PC-3 (cell line): ENCODE measurements at regions not wholly inside any gene's neighbourhood (a gene's known extent, or its start where the extent isn't known, plus 50 kb on each side); places are given as distances from the start of the nearest gene placed in this dataset.

ENCODE experiments used
- ATAC-seq: fragments of 200-7000 bp; cut with Tn5 transposase; 2 replicates; pipeline ENCODE4 v1.9.1; 2020; ENCODE audit warnings: mild to moderate bottlenecking, moderate library complexity
- BruUV-seq: library from RNA; stranded (reverse); fragments of 400-500 nt; replicated peaks from 2 replicates; lab custom pipeline; 2021; lab: Mats Ljungman, UMichigan
- CTCF ChIA-PET: fragments of 300-600 bp; sonication (Branson Sonifier 250); formaldehyde crosslinking; loops from one replicate; lab custom pipeline; 2022; ENCODE audit warnings: antibody characterized with exemption; lab: Charles Lee
- POLR2A ChIA-PET: fragments of 300-600 bp; sonication (Branson Sonifier 250); formaldehyde crosslinking; loops from one replicate; lab custom pipeline; 2022; ENCODE audit warnings: antibody characterized with exemption; ENCODE audit not compliant: unreplicated experiment; lab: Charles Lee
- DNase-seq: peaks from one replicate; pipeline ENCODE4 v3.0.0-alpha.2; 2015
- H2AFZ ChIP-seq: fragments of 300-600 bp; sonication (generic); 2 replicates; pipeline ENCODE4 v1.6.0; 2016; ENCODE audit warnings: antibody characterized with exemption, low read length
- H3F3A ChIP-seq: fragments of 300-600 bp; sonication (generic); one replicate; pipeline ENCODE4 v1.6.0; 2017; ENCODE audit warnings: antibody characterized with exemption, low read length, control low read depth, mild to moderate bottlenecking; ENCODE audit not compliant: unreplicated experiment
- H3K27ac ChIP-seq: fragments of 300-600 bp; sonication (generic); 2 replicates; pipeline ENCODE4 v1.5.1; 2016; ENCODE audit warnings: mild to moderate bottlenecking, low read length
- H3K27me3 ChIP-seq: fragments of 300-600 bp; sonication (generic); 2 replicates; pipeline ENCODE4 v1.6.1; 2016; ENCODE audit warnings: low read length, mixed read lengths
- H3K36me3 ChIP-seq: fragments of 300-600 bp; sonication (generic); 2 replicates; pipeline ENCODE4 v1.6.1; 2016; ENCODE audit warnings: low read depth, mixed run types, low read length, mixed read lengths
- H3K4me1 ChIP-seq: fragments of 300-600 bp; sonication (generic); 2 replicates; pipeline ENCODE4 v1.5.1; 2016; ENCODE audit warnings: low read length; ENCODE audit not compliant: insufficient read depth
- H3K4me2 ChIP-seq: fragments of 300-600 bp; sonication (generic); 2 replicates; pipeline ENCODE4 v1.6.0; 2016; ENCODE audit warnings: low read length
- H3K4me3 ChIP-seq: fragments of 300-600 bp; sonication (generic); 2 replicates; pipeline ENCODE4 v1.5.1; 2016; ENCODE audit warnings: mild to moderate bottlenecking, low read length, mixed read lengths
- H3K79me2 ChIP-seq: fragments of 300-600 bp; sonication (generic); 2 replicates; pipeline ENCODE4 v1.6.1; 2017; ENCODE audit warnings: low read length, mixed read lengths
- H3K9ac ChIP-seq: fragments of 300-600 bp; sonication (generic); 2 replicates; pipeline ENCODE4 v1.6.0; 2016; ENCODE audit warnings: mild to moderate bottlenecking, low read length
- H3K9me2 ChIP-seq: fragments of 300-600 bp; sonication (generic); replicated peaks from 2 replicates; pipeline ENCODE4 v1.6.1; 2016; ENCODE audit warnings: mixed run types, low read length, mixed read lengths
- H3K9me3 ChIP-seq: fragments of 300-600 bp; sonication (generic); 2 replicates; pipeline ENCODE4 v1.6.1; 2016; ENCODE audit warnings: low read length, mixed read lengths
- H4K20me1 ChIP-seq: fragments of 300-600 bp; sonication (generic); 2 replicates; pipeline ENCODE4 v1.6.1; 2016; ENCODE audit warnings: low read length, mixed read lengths
- EZH2 ChIP-seq: fragments of 300-600 bp; sonication (generic); IDR thresholded peaks from one replicate; pipeline ENCODE4 v1.6.1; 2017; ENCODE audit warnings: antibody characterized with exemption, mild to moderate bottlenecking, low read length; ENCODE audit not compliant: unreplicated experiment
- EZH2phosphoT487 ChIP-seq: fragments of 300-600 bp; sonication (generic); IDR thresholded peaks from 2 replicates; pipeline ENCODE4 v1.6.1; 2018; ENCODE audit warnings: mild to moderate bottlenecking, antibody characterized with exemption, low read length, borderline replicate concordance
- intact Hi-C: fragments of 100-400 bp; cut with micrococcal nuclease; formaldehyde crosslinking; loops from 2 replicates; pipeline ENCODE4 v1.9.0; 2023
- TF ChIP-seq, protein P1 (sequence below): fragments of 300-600 bp; sonication (generic); conservative IDR thresholded peaks from 2 replicates; pipeline ENCODE4 v1.5.1; 2017; ENCODE audit warnings: antibody characterized with exemption, low read depth, mild to moderate bottlenecking, low read length

DNA sequence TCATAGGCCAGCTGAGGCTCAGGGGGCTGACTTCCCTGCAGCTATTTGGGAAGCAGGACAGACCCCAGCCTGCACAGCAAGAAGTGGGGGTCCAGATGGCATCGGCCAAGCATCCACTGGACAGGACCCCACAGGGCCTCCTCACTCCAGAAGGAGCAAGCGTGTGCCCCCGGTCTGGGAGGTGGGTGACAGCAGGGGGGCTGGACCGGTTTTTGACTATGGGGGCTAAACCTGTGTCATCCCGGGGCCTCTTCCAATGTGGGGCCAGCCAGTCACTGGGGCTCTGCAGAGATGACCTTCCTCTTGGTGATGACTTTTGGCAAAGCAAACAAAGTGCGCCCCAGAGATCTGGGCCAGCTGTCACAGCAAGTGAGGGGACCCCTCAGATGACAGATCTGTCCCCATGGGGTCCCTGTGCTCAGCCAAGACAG, 163.9 kb downstream of the OLFM1 start:
- Histone ChIP-seq H3K27me3 (peaks cover 4% of the 10 kb centered on the region; the same call in 1 of the 2 replicates), H3K36me3 (no peaks in the 10 kb centered on the region), H3K27ac (no peak overlapping the region), H2AFZ (no peak overlapping the region), H3K4me3 (no peak overlapping the region), H4K20me1 (no peaks in the 10 kb centered on the region), H3F3A (no peaks in the 10 kb centered on the region), H3K9me2 (no peaks in the 10 kb centered on the region), H3K9me3 (no peaks in the 10 kb centered on the region), H3K9ac (no peak overlapping the region), H3K79me2 (no peaks in the 10 kb centered on the region), H3K4me2 (no peak overlapping the region), H3K4me1 (no peaks in the 10 kb centered on the region)
- no peak for DNase-seq
- ChIA-PET POLR2A (no interaction called here), CTCF (no interaction called here)
- intact Hi-C loops: no loop called here
- BruUV-seq: no TSS peak
- no peak for TF ChIP-seq EZH2phosphoT487
- no peak for ATAC-seq

DNA sequence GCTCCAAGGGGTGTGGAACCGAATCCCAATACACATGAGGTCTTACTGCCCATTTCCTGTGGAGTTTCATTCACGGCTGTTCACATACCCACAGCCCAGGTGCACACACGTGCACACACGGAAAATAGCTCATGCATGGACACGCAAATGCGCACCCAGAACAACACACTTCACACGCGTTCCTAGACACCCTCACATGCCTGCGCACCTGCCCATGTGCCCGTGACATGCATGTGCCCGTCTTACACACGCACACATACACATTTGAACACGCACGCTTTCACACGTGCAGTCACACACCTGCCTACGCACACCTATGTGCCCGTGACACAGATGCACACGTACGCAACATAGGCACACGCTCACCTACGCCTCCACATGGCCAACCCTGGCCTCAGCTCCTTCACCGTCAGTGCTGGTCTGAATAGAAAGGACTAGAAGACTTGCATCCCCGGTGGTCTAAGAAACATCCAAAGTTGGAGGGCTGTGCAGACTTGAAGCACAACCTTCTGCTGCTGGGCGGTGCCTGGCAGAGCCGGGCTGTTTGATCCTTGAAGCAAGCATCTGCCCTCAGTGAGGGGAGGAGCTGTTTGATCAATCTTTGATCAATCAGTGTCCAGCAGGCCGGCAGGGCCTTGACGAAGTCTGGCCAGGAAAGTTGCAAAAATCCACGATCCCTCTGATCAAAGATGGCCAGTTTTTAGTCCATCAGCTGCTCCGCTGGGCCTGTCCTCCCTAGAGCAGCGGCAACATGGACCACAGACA, 164.7 kb downstream of the OLFM1 start:
- no peak overlapping the region for H3K4me3 ChIP-seq
- H3K36me3 ChIP-seq: no peaks in the 10 kb centered on the region
- intact Hi-C loops: no loop called here
- no peaks in the 10 kb centered on the region for H3K9me3 ChIP-seq
- no peak overlapping the region for H3K4me2 ChIP-seq
- no peaks in the 10 kb centered on the region for H3K4me1 ChIP-seq
- no peak overlapping the region for H2AFZ ChIP-seq
- CTCF ChIA-PET: no interaction called here
- no peak overlapping the region for H3K9ac ChIP-seq
- H3F3A ChIP-seq: no peaks in the 10 kb centered on the region
- no TSS peak for BruUV-seq
- H3K9me2 ChIP-seq: no peaks in the 10 kb centered on the region
- no peaks in the 10 kb centered on the region for H3K79me2 ChIP-seq
- ATAC-seq: no peak
- H3K27ac ChIP-seq: no peak overlapping the region
- no peaks in the 10 kb centered on the region for H4K20me1 ChIP-seq
- POLR2A ChIA-PET: no interaction called here
- no peak for DNase-seq
- H3K27me3 ChIP-seq: no peaks in the 10 kb centered on the region
- TF ChIP-seq, protein P1, sequence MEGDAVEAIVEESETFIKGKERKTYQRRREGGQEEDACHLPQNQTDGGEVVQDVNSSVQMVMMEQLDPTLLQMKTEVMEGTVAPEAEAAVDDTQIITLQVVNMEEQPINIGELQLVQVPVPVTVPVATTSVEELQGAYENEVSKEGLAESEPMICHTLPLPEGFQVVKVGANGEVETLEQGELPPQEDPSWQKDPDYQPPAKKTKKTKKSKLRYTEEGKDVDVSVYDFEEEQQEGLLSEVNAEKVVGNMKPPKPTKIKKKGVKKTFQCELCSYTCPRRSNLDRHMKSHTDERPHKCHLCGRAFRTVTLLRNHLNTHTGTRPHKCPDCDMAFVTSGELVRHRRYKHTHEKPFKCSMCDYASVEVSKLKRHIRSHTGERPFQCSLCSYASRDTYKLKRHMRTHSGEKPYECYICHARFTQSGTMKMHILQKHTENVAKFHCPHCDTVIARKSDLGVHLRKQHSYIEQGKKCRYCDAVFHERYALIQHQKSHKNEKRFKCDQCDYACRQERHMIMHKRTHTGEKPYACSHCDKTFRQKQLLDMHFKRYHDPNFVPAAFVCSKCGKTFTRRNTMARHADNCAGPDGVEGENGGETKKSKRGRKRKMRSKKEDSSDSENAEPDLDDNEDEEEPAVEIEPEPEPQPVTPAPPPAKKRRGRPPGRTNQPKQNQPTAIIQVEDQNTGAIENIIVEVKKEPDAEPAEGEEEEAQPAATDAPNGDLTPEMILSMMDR: no peak
- no peak for TF ChIP-seq EZH2

- intact Hi-C loops: no loop called here
- no peak overlapping the region for H3K4me3 ChIP-seq
- no peak for DNase-seq
- H2AFZ ChIP-seq: no peak overlapping the region
- CTCF ChIA-PET: no interaction called here
- no peaks in the 10 kb centered on the region for H3F3A ChIP-seq
- POLR2A ChIA-PET: no interaction called here
- H3K9ac ChIP-seq: no peak overlapping the region
- no peaks in the 10 kb centered on the region for H3K4me1 ChIP-seq
- no peak for ATAC-seq
- no TSS peak for BruUV-seq
- no peaks in the 10 kb centered on the region for H3K9me2 ChIP-seq
- H3K79me2 ChIP-seq: no peaks in the 10 kb centered on the region
- TF ChIP-seq EZH2 (no peak), EZH2phosphoT487 (no peak)
- TF ChIP-seq, protein P1: no peak
- H3K4me2 ChIP-seq: no peak overlapping the region
- no peak overlapping the region for H3K27ac ChIP-seq
- H3K27me3 ChIP-seq: no peaks in the 10 kb centered on the region
- H3K36me3 ChIP-seq: no peaks in the 10 kb centered on the region
- no peaks in the 10 kb centered on the region for H4K20me1 ChIP-seq
- H3K9me3 ChIP-seq: no peaks in the 10 kb centered on the region
Measured at GRCh38 chr9:135252980-135253304, 165.5 kb downstream of the OLFM1 start.
